Duodenal mucosa (tissue), 2 donors: ENCODE measurements at regions not wholly inside any gene's neighbourhood (a gene's known extent, or its start where the extent isn't known, plus 50 kb on each side); places are given as distances from the start of the nearest gene placed in this dataset.
"Not testable (repeated sequence)": the region's sequence is repeated elsewhere in the genome, so short reads cannot be mapped to it uniquely, and the experiment has no call there.

Experiments used
- H3K27ac ChIP-seq: one replicate; pipeline ENCODE4 v1.7.0; 2013; ENCODE audit warnings: low read depth, low read length
- H3K27me3 ChIP-seq, 2 donors: one replicate each; pipeline ENCODE4 v1.7.0; 2013; ENCODE audit warnings: low read length in 2 of 2, control low read depth in 1 of 2; ENCODE audit not compliant: insufficient read depth in 2 of 2, control insufficient read depth in 1 of 2
- H3K36me3 ChIP-seq, 2 donors: one replicate each; pipeline ENCODE4 v1.7.0; 2013; ENCODE audit warnings: low read length in 2 of 2, control low read depth in 1 of 2; ENCODE audit not compliant: insufficient read depth in 2 of 2, control insufficient read depth in 1 of 2
- H3K4me1 ChIP-seq, 2 donors: one replicate each; pipeline ENCODE4 v1.7.0; 2013; ENCODE audit warnings: low read length in 2 of 2, control low read depth in 1 of 2; ENCODE audit not compliant: insufficient read depth in 2 of 2, control insufficient read depth in 1 of 2
- H3K4me3 ChIP-seq, 2 donors: one replicate each; pipeline ENCODE4 v1.7.0; 2013; ENCODE audit warnings: low read length in 2 of 2, low read depth in 1 of 2
- H3K9ac ChIP-seq, 2 donors: one replicate each; pipeline ENCODE4 v1.7.0; 2013; ENCODE audit warnings: low read length in 2 of 2, low read depth in 1 of 2
- H3K9me3 ChIP-seq, 2 donors: one replicate each; pipeline ENCODE4 v1.7.0; 2013; ENCODE audit warnings: low read length in 2 of 2, control low read depth in 1 of 2; ENCODE audit not compliant: control insufficient read depth in 1 of 2

DNA sequence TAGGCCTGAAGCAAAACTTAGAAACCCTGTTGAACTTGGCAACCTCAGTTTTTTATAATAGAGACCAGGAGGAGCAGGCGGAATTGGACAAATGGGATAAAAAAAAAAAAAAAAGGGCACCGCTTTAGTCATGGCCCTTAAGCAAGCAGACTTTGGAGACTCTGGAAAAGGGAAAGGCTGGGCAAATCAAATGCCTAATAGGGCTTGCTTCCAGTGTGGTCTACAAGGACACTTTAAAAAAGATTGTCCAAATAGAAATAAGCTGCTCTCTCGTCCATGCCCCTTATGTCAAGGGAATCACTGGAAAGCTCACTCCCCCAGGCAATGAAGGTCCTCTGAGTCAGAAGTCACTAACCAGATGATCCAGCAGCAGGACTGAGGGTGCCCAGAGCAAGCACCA lies 229.0 kb upstream of the CWC22 start:
- H3K27ac ChIP-seq, H3K36me3 ChIP-seq, H3K27me3 ChIP-seq, H3K9me3 ChIP-seq, H3K4me3 ChIP-seq, H3K4me1 ChIP-seq, H3K9ac ChIP-seq: not testable (repeated sequence)

DNA sequence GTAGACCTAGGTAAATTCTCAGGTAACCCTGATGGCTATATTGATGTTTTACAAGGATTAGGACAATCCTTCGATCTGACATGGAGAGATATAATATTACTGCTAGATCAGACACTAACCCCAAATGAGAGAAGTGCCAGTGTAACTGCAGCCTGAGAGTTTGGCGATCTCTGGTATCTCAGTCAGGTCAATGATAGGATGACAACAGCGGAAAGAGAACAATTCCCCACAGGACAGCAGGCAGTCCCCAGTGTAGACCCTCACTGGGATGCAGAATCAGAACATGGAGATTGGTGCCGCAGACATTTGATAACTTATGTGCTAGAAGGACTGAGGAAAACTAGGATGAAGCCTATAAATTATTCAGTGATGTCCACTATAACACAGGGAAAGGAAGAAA lies 228.4 kb upstream of the CWC22 start:
- not testable (repeated sequence) for H3K9ac ChIP-seq, H3K27ac ChIP-seq, H3K9me3 ChIP-seq, H3K36me3 ChIP-seq, H3K4me3 ChIP-seq, H3K4me1 ChIP-seq, H3K27me3 ChIP-seq

- H3K9ac ChIP-seq, H3K4me1 ChIP-seq, H3K9me3 ChIP-seq: not testable (repeated sequence)
Measured at GRCh38 chr2:180234991-180235390, 227.9 kb upstream of the CWC22 start.

GRCh38 chr2:180231015-180231414 lies 223.9 kb upstream of the CWC22 start:
- Histone ChIP-seq H3K9me3 (no peaks in the 10 kb centered on the region), H3K4me1 (no peaks in the 10 kb centered on the region), H3K9ac (no peak overlapping the region), H3K4me3 (no peak overlapping the region), H3K27me3 (no peaks in the 10 kb centered on the region), H3K27ac (no peak overlapping the region), H3K36me3 (no peaks in the 10 kb centered on the region)

More at GRCh38 chr2:180234991-180235390, 227.9 kb upstream of the CWC22 start:
- H3K4me3 ChIP-seq, H3K36me3 ChIP-seq, H3K27ac ChIP-seq, H3K27me3 ChIP-seq: not testable (repeated sequence)

DNA sequence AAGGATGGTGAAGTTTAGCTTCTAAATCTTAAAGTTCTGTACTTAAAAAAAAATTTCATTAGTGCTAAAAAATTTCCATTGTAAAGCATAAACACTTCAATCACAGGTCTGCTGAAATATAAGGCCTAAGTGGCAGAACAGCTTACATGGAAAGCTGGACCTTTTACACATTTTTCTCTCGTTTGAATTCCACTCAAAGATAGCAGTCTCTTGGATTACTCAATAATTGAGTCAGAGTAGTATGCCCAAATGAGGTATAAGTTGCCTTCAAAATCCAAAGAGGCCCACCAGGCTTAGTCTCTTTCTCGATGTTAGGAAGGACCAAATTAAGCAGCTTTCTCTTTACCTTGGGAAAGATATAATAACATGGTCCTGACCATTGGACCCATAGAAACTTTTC lies 220.4 kb upstream of the CWC22 start:
- H3K27me3 ChIP-seq, result no peaks in the 10 kb centered on the region
- H3K4me3 ChIP-seq, result no peak overlapping the region
- H3K4me1 ChIP-seq, result no peaks in the 10 kb centered on the region
- no peak overlapping the region for H3K9ac ChIP-seq
- peaks cover 0 to 3% of the 10 kb centered on the region in 2 donors for H3K9me3 ChIP-seq
- no peaks in the 10 kb centered on the region for H3K36me3 ChIP-seq
- no peak overlapping the region for H3K27ac ChIP-seq

DNA sequence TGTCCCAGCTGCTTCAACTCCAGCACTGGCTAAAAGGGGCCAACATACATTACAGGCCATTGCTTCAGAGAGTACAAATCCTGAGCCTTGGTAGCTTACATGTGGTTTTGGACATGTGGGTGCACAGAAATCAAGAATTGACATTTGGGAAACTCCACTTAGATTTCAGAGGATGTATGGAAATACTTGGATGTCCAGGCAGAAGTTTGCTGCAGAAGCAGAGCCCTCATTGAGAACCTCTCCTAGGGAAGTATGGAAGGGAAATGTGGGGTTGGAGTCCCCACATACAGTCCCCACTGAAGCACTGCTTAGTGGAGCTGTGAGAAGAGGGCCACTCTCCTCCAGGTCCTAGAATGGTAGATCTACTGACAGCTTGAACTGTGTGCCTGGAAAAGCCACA lies 218.0 kb upstream of the CWC22 start:
- peaks cover 0 to 3% of the 10 kb centered on the region in 2 donors for H3K9me3 ChIP-seq
- H3K36me3 ChIP-seq, result no peaks in the 10 kb centered on the region
- no peaks in the 10 kb centered on the region for H3K4me1 ChIP-seq
- no peaks in the 10 kb centered on the region for H3K27me3 ChIP-seq
- no peak overlapping the region for H3K27ac ChIP-seq
- H3K4me3 ChIP-seq, result no peak overlapping the region
- H3K9ac ChIP-seq, result no peak overlapping the region

DNA sequence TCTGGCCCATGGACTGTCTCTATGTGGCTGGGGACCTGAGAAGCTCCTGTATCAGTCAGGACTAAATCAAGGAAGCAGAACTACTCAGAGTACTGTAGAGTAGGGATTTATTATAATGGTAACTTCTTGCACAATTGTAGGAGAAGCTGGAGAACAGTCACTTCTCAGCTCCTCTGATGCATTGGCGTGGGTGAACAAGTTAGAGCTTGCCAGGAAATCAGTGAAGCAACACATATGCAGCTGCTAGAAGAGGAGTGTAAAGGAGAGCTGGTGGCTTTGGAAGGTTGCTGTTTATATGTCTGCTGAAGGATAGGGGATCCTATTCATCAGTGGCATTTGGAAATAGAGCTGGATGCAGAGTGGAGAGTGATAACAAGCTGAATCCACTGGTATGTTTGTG lies 215.5 kb upstream of the CWC22 start:
- Histone ChIP-seq H3K9me3 (peaks cover 0 to 7% of the 10 kb centered on the region in 2 donors), H3K4me1 (no peaks in the 10 kb centered on the region), H3K9ac (no peak overlapping the region), H3K27me3 (no peaks in the 10 kb centered on the region), H3K27ac (no peak overlapping the region), H3K36me3 (no peaks in the 10 kb centered on the region), H3K4me3 (no peak overlapping the region)

DNA sequence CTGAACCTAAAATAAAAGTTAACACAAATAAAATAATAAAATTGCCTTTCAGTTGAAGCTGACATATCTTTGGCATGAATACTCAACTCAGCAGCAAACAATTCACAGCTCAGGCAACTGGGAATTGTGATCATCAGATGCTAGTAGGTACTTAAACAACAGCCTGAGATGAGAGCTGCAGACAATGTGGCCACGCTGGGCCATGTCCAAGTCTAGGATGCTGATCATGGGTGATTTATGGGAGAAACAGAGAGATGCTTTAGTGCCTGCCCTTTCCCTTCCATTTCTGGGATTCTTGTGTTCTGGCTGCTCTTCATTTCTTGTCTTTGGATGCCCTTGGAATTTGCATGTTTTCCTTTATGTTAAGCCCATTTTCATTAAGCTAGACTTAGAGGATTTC lies 212.4 kb upstream of the CWC22 start:
- no peaks in the 10 kb centered on the region for H3K4me1 ChIP-seq
- H3K9ac ChIP-seq, result no peak overlapping the region
- peaks cover 0 to 4% of the 10 kb centered on the region in 2 donors for H3K9me3 ChIP-seq
- H3K4me3 ChIP-seq, result no peak overlapping the region
- H3K27me3 ChIP-seq, result no peaks in the 10 kb centered on the region
- no peak overlapping the region for H3K27ac ChIP-seq
- no peaks in the 10 kb centered on the region for H3K36me3 ChIP-seq

- H3K27ac ChIP-seq, result no peak overlapping the region
- H3K27me3 ChIP-seq, result no peaks in the 10 kb centered on the region
Measured at GRCh38 chr2:180208841-180209240, 201.7 kb upstream of the CWC22 start.

GRCh38 chr2:180205621-180206235 lies 198.6 kb upstream of the CWC22 start:
- no peaks in the 10 kb centered on the region for H3K4me1 ChIP-seq
- H3K27ac ChIP-seq, result no peak overlapping the region

More at GRCh38 chr2:180208841-180209240, 201.7 kb upstream of the CWC22 start:
- H3K36me3 ChIP-seq, result no peaks in the 10 kb centered on the region
- no peak overlapping the region for H3K9ac ChIP-seq
- no peak overlapping the region for H3K4me3 ChIP-seq
- H3K9me3 ChIP-seq, result no peaks in the 10 kb centered on the region
- H3K4me1 ChIP-seq, result no peaks in the 10 kb centered on the region

GRCh38 chr2:180203972-180204371 lies 196.9 kb upstream of the CWC22 start:
- Histone ChIP-seq H3K27ac (no peak overlapping the region), H3K4me3 (no peak overlapping the region)

More at GRCh38 chr2:180205621-180206235, 198.6 kb upstream of the CWC22 start:
- no peak overlapping the region for H3K9ac ChIP-seq
- no peaks in the 10 kb centered on the region for H3K27me3 ChIP-seq
- no peaks in the 10 kb centered on the region for H3K36me3 ChIP-seq
- no peak overlapping the region for H3K4me3 ChIP-seq
- no peaks in the 10 kb centered on the region for H3K9me3 ChIP-seq

More at GRCh38 chr2:180203972-180204371, 196.9 kb upstream of the CWC22 start:
- no peaks in the 10 kb centered on the region for H3K36me3 ChIP-seq
- H3K27me3 ChIP-seq, result no peaks in the 10 kb centered on the region
- no peaks in the 10 kb centered on the region for H3K4me1 ChIP-seq
- H3K9ac ChIP-seq, result no peak overlapping the region
- H3K9me3 ChIP-seq, result no peaks in the 10 kb centered on the region
